ENCODE measurements at regions not wholly inside any gene's neighbourhood (a gene's known extent, or its start where the extent isn't known, plus 50 kb on each side); places are given as distances from the start of the nearest gene placed in this dataset.

DNA sequence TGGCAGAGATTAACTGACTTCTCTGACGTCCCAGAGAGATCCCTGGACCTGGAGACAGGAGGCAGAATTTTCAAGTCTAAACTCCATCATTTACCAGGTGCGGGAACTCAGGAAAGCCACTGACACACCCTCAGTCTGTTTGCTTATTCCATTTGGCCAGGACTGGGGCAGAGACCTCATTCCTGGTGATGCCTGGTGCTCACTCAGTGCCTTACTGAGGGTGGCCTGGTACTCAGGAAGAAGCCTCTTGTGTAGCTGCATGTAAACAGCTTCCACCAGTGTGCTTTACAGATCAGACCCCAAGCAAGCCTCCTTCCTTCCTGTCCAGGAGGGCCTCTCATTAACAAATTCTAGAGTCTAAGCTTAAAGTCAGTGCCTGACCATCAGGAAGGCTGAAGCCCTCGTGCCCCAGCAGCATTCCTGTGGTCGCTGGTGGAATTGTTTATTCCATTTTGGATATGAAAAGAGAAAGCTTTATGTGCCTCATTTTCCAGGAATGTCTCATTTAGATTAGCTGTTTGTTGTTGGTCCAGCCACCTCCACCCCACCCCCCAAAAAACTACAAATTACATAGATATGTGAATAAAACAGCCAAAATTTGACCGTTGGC is 236.1 kb upstream of the CDH5 start:
- TF ChIP-seq ARNT (IDR thresholded peaks at IDR 0.05) (no peak), FOXK2 (IDR thresholded peaks at IDR 0.05) (no peak), FOXA1 (IDR thresholded peaks at IDR 0.05) (no peak), ZNF384 (IDR thresholded peaks at IDR 0.05) (no peak)

All from HEK293T (cell line).